HG03575 (cell line): ENCODE measurements at regions not wholly inside any gene's neighbourhood (a gene's known extent, or its start where the extent isn't known, plus 50 kb on each side); places are given as distances from the start of the nearest gene placed in this dataset.
A peak's percentile ranks its signal among the peaks of the same experiment; 100 is the strongest.

ENCODE experiments used
- ATAC-seq: cut with Tn5 transposase; IDR thresholded peaks from one replicate; pipeline ENCODE4 v1.9.1; 2021; ENCODE audit not compliant: unreplicated experiment, insufficient number of reproducible peaks, low FRiP score; ENCODE audit errors: extremely low read depth

DNA sequence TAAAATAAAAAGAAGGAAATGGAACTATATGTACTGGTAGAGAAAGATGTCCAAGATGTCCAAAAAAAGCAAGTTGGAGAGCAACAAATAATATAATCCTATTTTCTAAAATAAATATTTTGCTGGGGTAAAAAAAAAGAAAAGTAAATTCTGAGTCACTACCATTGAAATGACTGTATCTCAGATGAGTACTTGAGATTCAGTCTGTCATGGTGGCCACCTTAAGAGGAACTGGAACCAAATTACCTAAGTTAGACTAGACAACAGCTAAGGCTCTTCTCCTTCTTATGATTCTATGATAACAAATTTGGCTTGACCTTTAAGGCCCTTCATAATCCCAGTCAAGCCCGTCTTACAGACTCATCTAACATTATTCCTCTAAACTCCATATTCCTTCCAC is 270.6 kb upstream of the HES1 start:
- ATAC-seq: peak; percentile 96

DNA sequence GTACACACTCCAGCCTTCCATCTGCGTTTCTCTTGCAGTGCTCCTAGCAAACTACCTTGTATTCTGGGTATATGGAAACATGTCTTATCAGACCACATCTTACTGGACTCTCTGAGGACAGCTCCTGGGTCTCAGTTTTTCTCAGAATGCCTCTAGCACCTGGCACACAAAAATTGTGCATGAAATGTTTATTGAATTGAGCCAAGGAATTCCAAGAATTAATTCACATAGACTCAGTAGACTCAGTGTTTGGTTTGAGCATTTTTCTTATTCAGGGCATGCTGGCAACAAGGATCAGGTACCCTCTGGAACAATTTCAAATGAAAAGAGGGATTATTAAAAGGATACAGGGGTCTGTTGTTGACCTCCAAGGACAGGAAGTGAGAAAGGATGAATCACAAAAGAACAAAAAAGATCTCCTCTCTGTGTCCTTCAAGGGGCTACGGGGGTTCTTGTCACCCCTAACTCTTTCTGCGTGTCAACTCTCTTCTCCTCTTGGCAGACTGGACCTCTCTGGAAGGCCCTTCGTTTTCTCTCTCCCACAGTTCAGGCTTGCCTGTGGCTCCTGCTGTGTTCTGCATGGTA is 270.0 kb upstream of the HES1 start:
- no peak for ATAC-seq

- ATAC-seq: no peak
Observed at GRCh38 chr3:193868590-193868989, 267.4 kb upstream of the HES1 start.

DNA sequence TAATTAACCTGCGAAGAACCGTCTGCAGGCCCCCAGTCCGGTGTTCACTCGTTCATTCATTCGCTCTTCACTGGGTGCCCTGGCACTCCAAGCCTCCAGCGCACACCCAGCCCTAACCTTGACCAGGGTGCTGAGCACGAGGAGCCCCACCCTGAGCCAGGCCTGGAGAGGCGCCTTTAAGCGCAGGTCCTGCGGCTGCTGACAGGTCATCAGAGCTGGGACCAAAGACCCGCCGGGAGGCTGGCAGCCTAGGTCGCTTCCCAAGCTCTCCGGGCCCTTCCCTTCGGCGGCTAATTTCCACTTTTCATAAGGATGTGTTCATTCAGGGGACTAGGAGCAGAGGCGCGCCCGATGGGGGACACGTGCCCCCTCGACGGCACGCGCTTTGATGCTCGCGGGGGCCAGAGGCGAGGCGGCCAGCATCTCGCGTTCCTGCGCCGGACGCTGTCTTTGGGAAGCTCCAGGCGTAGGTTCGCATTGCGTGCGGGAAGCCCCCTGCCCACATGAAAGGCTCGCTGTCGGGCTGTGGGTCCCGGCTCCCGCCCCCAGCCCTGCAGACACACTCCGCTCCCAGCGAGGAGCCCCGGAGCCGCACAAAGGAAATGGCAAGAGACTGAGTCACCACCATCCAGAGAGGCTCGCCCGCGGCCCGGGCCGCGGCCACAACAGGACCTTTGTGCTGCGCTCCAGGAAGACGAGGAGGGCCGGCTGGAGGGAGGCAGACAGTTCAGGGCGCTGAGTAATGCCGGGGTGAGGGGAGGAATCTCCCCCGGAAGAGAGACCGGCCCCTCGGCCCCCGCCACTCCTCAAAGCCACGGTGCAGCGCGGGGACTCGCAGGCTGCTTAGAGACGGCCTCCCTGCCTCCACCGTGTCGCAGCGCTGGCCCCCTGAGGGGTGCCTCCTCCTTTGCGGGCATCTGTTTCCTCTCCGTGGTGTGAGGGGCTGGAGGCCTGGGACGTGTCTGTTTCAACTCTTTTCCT is 266.4 kb upstream of the HES1 start:
- ATAC-seq: no peak

- ATAC-seq: no peak
Observed at GRCh38 chr3:193870376-193871219, 265.4 kb upstream of the HES1 start.

- ATAC-seq: no peak
Observed at GRCh38 chr3:193871220-193871485, 264.8 kb upstream of the HES1 start.

DNA sequence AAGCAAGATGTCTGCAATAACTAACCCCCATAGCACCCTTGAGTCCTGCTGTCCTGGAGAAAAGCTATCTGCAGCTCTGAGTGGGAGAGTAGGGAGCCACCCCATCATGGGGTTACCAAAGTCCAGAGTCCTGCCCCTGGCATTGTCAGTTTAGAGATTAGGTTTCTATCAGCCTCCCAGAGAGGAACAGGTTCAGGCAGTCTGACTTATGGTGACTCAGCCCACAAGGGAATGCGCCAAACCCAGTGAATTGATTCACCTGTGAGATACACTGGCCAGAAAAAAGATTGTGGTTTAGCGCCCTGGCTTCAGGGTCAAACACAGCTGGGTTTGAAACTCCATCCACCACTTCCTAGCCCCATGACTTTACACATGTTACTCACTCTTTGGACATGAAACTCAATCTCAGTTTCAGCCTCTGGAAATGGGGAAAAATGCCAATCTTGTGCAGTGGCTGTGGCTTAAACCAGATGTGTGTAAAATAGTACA is 263.6 kb upstream of the HES1 start:
- no peak for ATAC-seq

- ATAC-seq: no peak
Observed at GRCh38 chr3:193873426-193874201, 262.3 kb upstream of the HES1 start.

- ATAC-seq: no peak
Observed at GRCh38 chr3:193874512-193874911, 261.4 kb upstream of the HES1 start.

- ATAC-seq: no peak
Observed at GRCh38 chr3:193874997-193875593, 260.9 kb upstream of the HES1 start.

- no peak for ATAC-seq
Observed at GRCh38 chr3:193875601-193876321, 260.2 kb upstream of the HES1 start.

DNA sequence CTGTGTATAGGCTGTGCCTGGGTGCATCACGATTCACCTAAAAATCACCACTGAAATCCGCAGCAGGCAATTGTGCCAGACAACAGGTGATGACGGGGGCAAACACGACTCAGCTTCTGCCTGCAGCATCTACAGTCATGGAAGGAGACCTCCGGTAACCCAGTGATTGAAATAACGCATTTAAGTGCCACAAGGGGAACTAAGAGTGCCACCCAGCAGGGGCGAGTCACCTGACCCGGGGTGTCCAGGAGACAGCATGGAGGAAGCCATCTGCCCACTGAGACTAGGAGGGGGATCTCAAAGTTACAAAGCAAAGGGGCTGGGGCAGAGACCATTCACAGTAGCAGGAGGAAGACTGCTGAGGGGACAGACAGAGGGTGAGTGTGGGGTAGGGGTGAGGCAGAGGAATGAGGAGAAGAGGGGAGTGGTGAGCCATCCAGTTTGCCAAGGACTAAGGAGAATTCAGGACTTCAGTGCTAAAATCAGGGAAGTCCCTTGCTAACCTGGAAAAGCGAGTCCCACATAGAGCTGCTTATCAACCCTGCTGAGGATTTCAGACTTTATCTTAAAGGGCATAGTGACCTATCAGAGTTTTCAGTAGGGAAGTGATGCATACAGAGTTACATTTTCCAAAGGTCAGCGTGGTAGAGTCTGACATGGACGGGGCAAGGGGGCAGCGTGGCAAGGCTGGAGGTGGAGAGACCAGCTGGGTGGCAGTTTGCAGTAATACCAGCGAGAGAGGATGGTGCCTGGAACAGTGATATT is 256.7 kb upstream of the HES1 start:
- no peak for ATAC-seq

DNA sequence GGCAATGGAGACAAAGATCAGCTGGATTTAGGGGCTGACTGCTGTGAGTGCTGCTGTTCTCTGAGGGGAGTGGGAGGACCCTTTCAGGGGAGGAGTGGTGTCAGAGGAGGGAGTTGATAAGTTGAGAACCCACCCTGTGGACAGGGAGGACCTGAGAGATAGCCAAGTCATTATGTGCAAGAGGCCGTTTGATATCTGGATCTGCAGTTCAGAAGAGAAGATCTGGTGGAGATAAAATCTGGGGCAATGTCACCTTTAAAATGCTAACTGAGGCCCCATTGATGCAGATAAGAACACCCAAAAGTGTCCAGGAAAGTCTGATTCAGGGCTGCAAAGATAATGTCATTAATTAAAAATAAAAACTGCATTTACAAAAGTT is 256.1 kb upstream of the HES1 start:
- ATAC-seq: no peak

DNA sequence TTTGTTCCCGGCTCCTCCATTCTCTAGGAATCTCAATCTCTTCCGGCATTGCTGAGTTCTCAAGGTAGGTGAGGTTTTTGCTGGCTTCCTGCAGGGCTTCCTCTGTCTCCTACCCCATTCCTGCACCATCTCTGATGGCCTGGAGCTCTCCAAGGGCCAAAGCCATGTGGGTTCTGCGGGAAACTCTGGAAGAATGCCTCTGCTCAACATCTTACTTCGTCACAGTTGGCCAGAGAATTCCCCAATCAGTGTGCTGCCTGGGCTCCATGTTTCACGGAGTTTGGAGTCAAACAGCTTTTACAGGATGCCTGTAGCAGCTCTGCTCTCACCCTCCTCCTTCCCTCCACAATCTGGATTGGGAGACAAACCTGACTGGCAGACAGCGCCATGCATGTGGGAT is 253.9 kb upstream of the HES1 start:
- ATAC-seq: no peak

DNA sequence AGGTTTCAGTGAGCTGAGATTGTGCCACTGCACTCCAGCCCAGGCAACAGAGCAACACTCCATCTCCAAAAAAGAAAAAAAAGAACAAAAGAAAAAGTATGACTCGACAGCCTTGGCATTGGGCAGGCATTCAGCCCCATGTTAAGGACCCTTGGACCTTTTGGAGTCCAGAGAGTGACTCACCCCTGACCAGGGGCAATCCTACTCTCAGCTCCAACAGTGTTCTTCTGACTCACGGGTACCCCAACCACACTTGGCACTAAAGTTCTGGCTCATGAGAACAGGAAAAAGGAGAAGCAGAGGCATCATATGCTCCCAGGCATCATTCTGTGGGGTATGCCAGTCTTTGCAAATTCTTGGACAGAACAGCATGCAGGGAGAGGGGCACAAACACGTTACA is 252.4 kb upstream of the HES1 start:
- ATAC-seq: no peak

DNA sequence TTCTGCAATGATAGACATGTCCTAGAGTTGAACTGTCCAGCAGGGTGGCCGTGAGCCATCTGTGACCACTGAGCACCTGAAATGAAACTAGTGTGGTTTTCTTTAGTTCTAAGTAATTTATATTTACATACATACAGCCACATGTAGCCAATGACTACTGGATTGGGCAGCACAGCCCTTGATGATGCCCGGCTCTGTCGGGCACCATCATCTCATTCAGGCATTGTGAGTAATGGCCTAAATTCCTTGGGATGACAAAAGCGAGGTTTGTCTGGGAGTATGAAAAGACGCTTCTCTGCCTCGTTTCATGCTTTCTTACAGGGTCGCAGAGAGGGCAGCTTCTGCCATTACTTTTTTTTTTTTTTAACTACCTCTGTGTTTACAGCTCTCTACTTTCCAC is 251.9 kb upstream of the HES1 start:
- no peak for ATAC-seq

DNA sequence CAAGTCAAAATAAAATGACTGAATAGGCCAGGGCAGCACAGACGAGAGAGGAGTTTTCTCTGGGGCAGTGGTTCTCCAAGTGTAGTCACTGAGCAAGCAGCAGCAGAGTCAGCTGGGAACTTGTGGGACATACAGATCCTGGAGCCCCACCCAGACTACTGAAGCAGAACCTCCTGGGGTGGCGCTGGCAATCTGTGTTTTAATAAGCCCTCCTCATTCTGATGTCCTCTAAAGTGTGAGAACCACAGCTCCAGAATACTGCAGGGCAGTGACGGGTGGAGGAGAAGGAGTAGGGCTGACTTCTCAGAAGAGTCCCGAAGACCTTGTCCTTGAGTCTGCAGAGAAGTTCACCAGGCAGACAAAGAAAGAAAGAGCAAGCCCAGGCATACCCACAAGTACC is 251.3 kb upstream of the HES1 start:
- ATAC-seq: no peak
